H1 (cell line): ENCODE measurements at regions not wholly inside any gene's neighbourhood (a gene's known extent, or its start where the extent isn't known, plus 50 kb on each side); places are given as distances from the start of the nearest gene placed in this dataset.

ENCODE experiments used
- CREB1 ChIP-seq: IDR thresholded peaks from 2 replicates; pipeline ENCODE4 v1.6.1; 2012; ENCODE audit warnings: inconsistent platforms
- JUND ChIP-seq: IDR thresholded peaks from 2 replicates; pipeline ENCODE4 v1.6.1; 2011; ENCODE audit warnings: mild to moderate bottlenecking, improper control_type of control experiment, low read length
- KDM1A ChIP-seq: fragments of 200-600, 300-600 bp; sonication (generic); IDR thresholded peaks from 2 replicates; pipeline ENCODE4 v1.7.1; 2016; ENCODE audit warnings: mild to moderate bottlenecking, low read length, borderline replicate concordance
- MAFK ChIP-seq: IDR thresholded peaks from 2 replicates; pipeline ENCODE4 v1.6.1; 2012; ENCODE audit warnings: low read depth, mild to moderate bottlenecking, improper control_type of control experiment, low read length

- TF ChIP-seq KDM1A (no peak), CREB1 (no peak), JUND (no peak), MAFK (no peak)
- TF ChIP-seq, all 59 proteins: peak for 0
Observed at GRCh38 chr7:106482091-106482490, 178.9 kb downstream of the CCDC71L start (continued).
